HepG2 (cell line): ENCODE measurements at regions not wholly inside any gene's neighbourhood (a gene's known extent, or its start where the extent isn't known, plus 50 kb on each side); places are given as distances from the start of the nearest gene placed in this dataset.

Experiments used
- ATAC-seq: fragments of 200-7000 bp; cut with Tn5 transposase; 3 replicates; pipeline ENCODE4 v1.9.1; 2020; ENCODE audit warnings: mild to moderate bottlenecking, moderate library complexity
- BruUV-seq: library from RNA; stranded (reverse); fragments of 400-500 nt; replicated peaks from 2 replicates; lab custom pipeline; 2021; lab: Mats Ljungman, UMichigan
- CTCF ChIA-PET: fragments of 300-600 bp; formaldehyde crosslinking; extraction: SDS; loops from one replicate; lab custom pipeline; 2021; ENCODE audit warnings: low total read pairs, inconsistent platforms, low intra/inter-chr PET ratio; lab: Yijun Ruan, JAX
- POLR2A ChIA-PET: fragments of 350-600 bp; sonication (Branson Sonifier 250); formaldehyde crosslinking; loops from one replicate; lab custom pipeline; 2020; ENCODE audit warnings: antibody characterized with exemption, inconsistent platforms; lab: Yijun Ruan, JAX
- DNase-seq: peaks from one replicate; pipeline ENCODE4 v3.0.0-alpha.2; 2015; ENCODE audit warnings: low spot score
- FAIRE-seq: peaks from 3 replicates; lab custom pipeline; 2011; peaks lifted over from hg19 to GRCh38; lab: Jason Lieb, UNC
- H2AFZ ChIP-seq: one replicate; pipeline ENCODE4 v1.6.1; 2011; ENCODE audit warnings: low read length, inconsistent platforms
- H3K27ac ChIP-seq: fragments of 300-600 bp; 3 replicates; pipeline ENCODE4 v1.8.0; 2011; ENCODE audit warnings: mixed run types, mild to moderate bottlenecking, mixed read lengths, low read length, inconsistent platforms; ENCODE audit not compliant: insufficient read depth; ENCODE audit errors: extremely low read length
- H3K27me3 ChIP-seq, 2 experiments: fragments of 200-600 bp in 1 of 2; 2 replicates in 1 of 2; 3 replicates in 1 of 2; pipeline versions ENCODE4 v1.6.0 to v1.8.0; 2011; ENCODE audit warnings: low read length in 2 of 2, mild to moderate bottlenecking in 2 of 2, moderate library complexity in 2 of 2, inconsistent platforms in 1 of 2; ENCODE audit not compliant: insufficient read depth in 2 of 2, control insufficient read depth in 1 of 2
- H3K36me3 ChIP-seq, 2 experiments: fragments of 200-600 bp in 1 of 2; replicated peaks in 1 of 2; 2 replicates in 1 of 2; 3 replicates in 1 of 2; pipeline versions ENCODE4 v1.5.1 to v1.8.0; 2011; ENCODE audit warnings: low read length in 2 of 2, inconsistent platforms in 1 of 2; ENCODE audit not compliant: insufficient read depth in 2 of 2, control insufficient read depth in 1 of 2
- H3K4me1 ChIP-seq: 2 replicates; pipeline ENCODE4 v1.5.1; 2012; ENCODE audit warnings: low read length, inconsistent platforms; ENCODE audit not compliant: insufficient read depth
- H3K4me2 ChIP-seq: 2 replicates; pipeline ENCODE4 v1.6.0; 2011; ENCODE audit warnings: low read depth, low read length, inconsistent platforms
- H3K4me3 ChIP-seq, 3 experiments: fragments of 200-600 bp in 1 of 3; sonication (generic), shearing (Covaris generic) in 1 of 3; replicated peaks in 1 of 3; 2 replicates each; pipeline ENCODE4 v1.5.1; 2011 to 2016; ENCODE audit warnings: low read length in 3 of 3, inconsistent platforms in 2 of 3, low read depth in 2 of 3, mild to moderate bottlenecking in 2 of 3, control low read depth in 1 of 3, mixed read lengths in 1 of 3; ENCODE audit not compliant: insufficient read depth in 1 of 3
- H3K79me2 ChIP-seq: one replicate; pipeline ENCODE4 v1.6.1; 2011; ENCODE audit warnings: low read length, inconsistent platforms; ENCODE audit not compliant: insufficient read depth
- H3K9ac ChIP-seq: 2 replicates; pipeline ENCODE4 v1.6.0; 2011; ENCODE audit warnings: mild to moderate bottlenecking, low read depth, low read length, inconsistent platforms; ENCODE audit not compliant: insufficient read depth
- H3K9me3 ChIP-seq: 2 replicates; pipeline ENCODE4 v1.5.1; 2012; ENCODE audit warnings: mild to moderate bottlenecking, low read length
- H4K20me1 ChIP-seq: 2 replicates; pipeline ENCODE4 v1.6.0; 2011; ENCODE audit warnings: inconsistent platforms, mild to moderate bottlenecking, low read length, moderate library complexity; ENCODE audit not compliant: insufficient read depth
- AKAP8 ChIP-seq: sonication (generic); formaldehyde crosslinking; IDR thresholded peaks from 2 replicates; pipeline ENCODE4 v1.5.1; 2020; ENCODE audit warnings: mild to moderate bottlenecking, missing genetic modification reagents
- ARID5B ChIP-seq: IDR thresholded peaks from 2 replicates; pipeline ENCODE4 v1.4.0; 2020; ENCODE audit warnings: mild to moderate bottlenecking, missing genetic modification reagents
- ARNTL ChIP-seq: sonication (generic); formaldehyde crosslinking; IDR thresholded peaks from 2 replicates; pipeline ENCODE4 v1.4.0; 2020; ENCODE audit warnings: mild to moderate bottlenecking, missing genetic modification reagents
- DMAP1 ChIP-seq: IDR thresholded peaks from 2 replicates; pipeline ENCODE4 v1.6.1; 2016
- KDM5B ChIP-seq: sonication (generic); formaldehyde crosslinking; IDR thresholded peaks from 2 replicates; pipeline ENCODE4 v1.4.0; 2020; ENCODE audit warnings: missing genetic modification reagents, mild to moderate bottlenecking, borderline replicate concordance
- KMT2B ChIP-seq: IDR thresholded peaks from 2 replicates; pipeline ENCODE4 v1.6.1; 2016; ENCODE audit warnings: missing genetic modification reagents, missing compliant biosample characterization
- MXI1 ChIP-seq: IDR thresholded peaks from 3 replicates; pipeline ENCODE4 v1.6.1; 2012; ENCODE audit warnings: low read depth, low read length, inconsistent platforms, borderline replicate concordance
- PLRG1 ChIP-seq: fragments of 450-650 bp; conservative IDR thresholded peaks from 2 replicates; pipeline ENCODE4 v1.6.1; 2016
- PTBP1 ChIP-seq: fragments of 200-400 bp; formaldehyde crosslinking; IDR thresholded peaks from 2 replicates; pipeline ENCODE4 v1.6.1; 2018; ENCODE audit warnings: low read length, low read depth; ENCODE audit not compliant: poor library complexity, severe bottlenecking
- RELA ChIP-seq: sonication (generic); formaldehyde crosslinking; IDR thresholded peaks from 2 replicates; pipeline ENCODE4 v1.4.0; 2020; ENCODE audit warnings: missing genetic modification reagents
- THAP8 ChIP-seq: sonication (generic); formaldehyde crosslinking; IDR thresholded peaks from 2 replicates; pipeline ENCODE4 v1.5.1; 2020; ENCODE audit warnings: missing genetic modification reagents, mild to moderate bottlenecking, borderline replicate concordance
- TSC22D2 ChIP-seq: sonication (generic); formaldehyde crosslinking; IDR thresholded peaks from 2 replicates; pipeline ENCODE4 v1.5.1; 2020; ENCODE audit warnings: missing genetic modification reagents, mild to moderate bottlenecking, borderline replicate concordance
- YEATS2 ChIP-seq: sonication (generic); formaldehyde crosslinking; IDR thresholded peaks from 2 replicates; pipeline ENCODE4 v1.4.0; 2020; ENCODE audit warnings: missing genetic modification reagents, borderline replicate concordance
- ZFAT ChIP-seq: sonication (generic); formaldehyde crosslinking; conservative IDR thresholded peaks from 2 replicates; pipeline ENCODE4 v1.8.1; 2023; ENCODE audit warnings: missing genetic modification reagents, inconsistent platforms
- ZFP36 ChIP-seq: fragments of 150-350 bp; IDR thresholded peaks from 2 replicates; pipeline ENCODE4 v1.6.1; 2018; ENCODE audit warnings: borderline replicate concordance, low read length, low read depth; ENCODE audit not compliant: partially characterized antibody
- ZFP62 ChIP-seq: sonication (generic); formaldehyde crosslinking; IDR thresholded peaks from 2 replicates; pipeline ENCODE4 v1.4.0; 2020; ENCODE audit warnings: missing genetic modification reagents
- ZNF747 ChIP-seq: sonication (generic); formaldehyde crosslinking; IDR thresholded peaks from 2 replicates; pipeline ENCODE4 v1.8.1; 2023; ENCODE audit warnings: missing genetic modification reagents, mild to moderate bottlenecking, borderline replicate concordance
- ZNF773 ChIP-seq: sonication (generic); formaldehyde crosslinking; IDR thresholded peaks from 2 replicates; pipeline ENCODE4 v1.4.0; 2020; ENCODE audit warnings: missing genetic modification reagents, borderline replicate concordance
- ZUFSP ChIP-seq: sonication (generic); formaldehyde crosslinking; IDR thresholded peaks from 2 replicates; pipeline ENCODE4 v1.9.0; 2021; ENCODE audit warnings: missing genetic modification reagents, mild to moderate bottlenecking, borderline replicate concordance
- WGBS: methylation state at CpG from one replicate; pipeline ENCODE4 v1.1.6; 2017; ENCODE audit warnings: low lambda C conversion rate; 5-methylcytosine and 5-hydroxymethylcytosine counted together
- in situ Hi-C: cut with HindIII; loops from 2 replicates; pipeline ENCODE4 v1.10.0; 2017; ENCODE audit warnings: low pct_unique_long_range_greater_than_20kb; ENCODE audit not compliant: extremely low pct_ligation_motif_present
- intact Hi-C: fragments of 100-400 bp; cut with micrococcal nuclease; formaldehyde crosslinking; loops from one replicate; pipeline ENCODE4 v1.10.0; 2022; ENCODE audit not compliant: unreplicated experiment

- H4K20me1 ChIP-seq = no peaks in the 10 kb centered on the region
- H3K9me3 ChIP-seq = no peaks in the 10 kb centered on the region
- in situ Hi-C loops (no loop called here), intact Hi-C loops (no loop called here)
- H3K9ac ChIP-seq = no peak overlapping the region
- ChIA-PET POLR2A (no interaction called here), CTCF (no interaction called here)
- WGBS = 12% methylated on average over 5 of the region's 5 CpGs
- H3K36me3 ChIP-seq = no peaks in the 10 kb centered on the region
- no peaks in the 10 kb centered on the region for H3K27me3 ChIP-seq
- no peak overlapping the region for H3K4me3 ChIP-seq
- H3K4me1 ChIP-seq = no peaks in the 10 kb centered on the region
- DNase-seq = no peak
- H3K79me2 ChIP-seq = no peaks in the 10 kb centered on the region
- H3K27ac ChIP-seq = no peak overlapping the region
- no peak for ATAC-seq
- TF ChIP-seq ZNF773 (CRISPR knock-in tag) = no peak
- TF ChIP-seq PTBP1 = no peak
- no peak for TF ChIP-seq KDM5B (CRISPR knock-in tag)
- no peak for TF ChIP-seq KMT2B
- TF ChIP-seq PLRG1 = no peak
- no peak for TF ChIP-seq ARNTL (CRISPR knock-in tag)
- TF ChIP-seq AKAP8 (CRISPR knock-in tag) = no peak
- TF ChIP-seq THAP8 (CRISPR knock-in tag) = no peak
- TF ChIP-seq MXI1 = no peak
- no peak for TF ChIP-seq ZUFSP
- TF ChIP-seq RELA (CRISPR knock-in tag) = no peak
- TF ChIP-seq DMAP1 (CRISPR knock-in tag) = no peak
- no peak for TF ChIP-seq ARID5B (CRISPR knock-in tag)
- no peak for TF ChIP-seq ZFP36
- no peak for TF ChIP-seq ZFP62
- TF ChIP-seq YEATS2 (CRISPR knock-in tag) = no peak
- TF ChIP-seq ZNF747 (CRISPR knock-in tag) = no peak
- TF ChIP-seq ZFAT (CRISPR knock-in tag) = no peak
- TF ChIP-seq TSC22D2 (CRISPR knock-in tag) = no peak
- FAIRE-seq = no peak
- BruUV-seq = no TSS peak
- no peak overlapping the region for H3K4me2 ChIP-seq
- H2AFZ ChIP-seq = no peak overlapping the region
Measured at GRCh38 chr1:192866241-192866868, 57.5 kb downstream of the RGS2 start.
